ENCODE measurements at regions not wholly inside any gene's neighbourhood (a gene's known extent, or its start where the extent isn't known, plus 50 kb on each side); places are given as distances from the start of the nearest gene placed in this dataset.

DNA sequence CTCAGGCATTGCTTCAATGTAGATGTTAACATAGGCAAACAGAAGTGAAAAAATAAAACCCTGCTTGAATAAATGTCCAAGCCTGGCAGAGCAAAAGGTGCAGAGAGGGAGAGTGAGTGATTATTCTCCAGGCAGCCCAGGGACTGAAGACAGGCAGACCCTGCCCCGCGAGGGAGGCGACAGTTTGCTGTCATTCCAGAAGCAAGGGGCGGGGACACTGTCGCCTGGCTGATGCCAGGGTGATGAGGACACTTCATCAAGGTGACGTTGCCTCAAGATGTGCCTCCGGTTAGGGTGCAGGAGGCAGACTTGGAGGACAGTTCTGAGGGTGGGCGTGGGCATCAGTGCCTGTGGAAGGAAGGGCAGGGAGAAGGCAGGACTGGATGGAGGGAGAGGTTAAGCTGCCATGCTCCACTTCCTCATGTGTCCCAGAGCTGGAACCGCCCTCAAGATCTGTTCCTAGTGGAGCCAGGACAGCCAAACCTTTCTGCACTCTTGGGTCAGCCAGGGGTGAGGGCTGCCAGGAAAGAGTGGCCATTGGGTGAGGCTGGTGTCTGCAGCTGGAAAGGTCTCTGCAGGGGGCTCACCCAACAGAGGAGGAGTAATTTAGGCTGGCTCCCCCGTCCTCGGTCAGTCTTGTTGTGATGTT is 560.5 kb upstream of the MKI67 start:
- no peak overlapping the region for H3K27ac Mint-ChIP-seq

DNA sequence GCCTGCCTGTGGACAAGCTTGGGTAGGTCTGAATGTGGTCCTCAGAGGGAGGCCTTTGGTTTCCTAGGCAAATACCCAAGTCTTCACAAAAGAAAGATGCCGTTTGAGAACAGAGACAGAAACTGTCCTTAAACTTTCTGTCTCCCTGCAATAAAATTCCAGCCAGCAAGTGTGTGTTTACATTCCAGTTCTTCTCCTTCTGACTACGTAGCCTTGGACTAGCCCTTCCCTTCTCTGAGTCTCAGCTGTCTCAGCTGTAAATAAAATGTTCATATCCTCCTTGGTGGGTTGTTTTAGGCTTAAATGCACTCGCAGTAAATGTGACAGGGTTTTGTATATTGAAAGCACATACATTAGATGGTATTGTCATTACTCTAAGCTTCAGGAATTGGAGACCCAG is 561.2 kb upstream of the MKI67 start:
- H3K4me1 Mint-ChIP-seq = no peaks in the 10 kb centered on the region
- H3K9me3 Mint-ChIP-seq = no peaks in the 10 kb centered on the region
- H3K27me3 Mint-ChIP-seq = no peaks in the 10 kb centered on the region
- no peak overlapping the region for H3K27ac Mint-ChIP-seq
- ChIA-PET CTCF (no interaction called here), POLR2A (no interaction called here)
- H3K36me3 Mint-ChIP-seq (ENCODE audit: low read depth) = no peaks in the 10 kb centered on the region
- TF ChIP-seq, protein P1, sequence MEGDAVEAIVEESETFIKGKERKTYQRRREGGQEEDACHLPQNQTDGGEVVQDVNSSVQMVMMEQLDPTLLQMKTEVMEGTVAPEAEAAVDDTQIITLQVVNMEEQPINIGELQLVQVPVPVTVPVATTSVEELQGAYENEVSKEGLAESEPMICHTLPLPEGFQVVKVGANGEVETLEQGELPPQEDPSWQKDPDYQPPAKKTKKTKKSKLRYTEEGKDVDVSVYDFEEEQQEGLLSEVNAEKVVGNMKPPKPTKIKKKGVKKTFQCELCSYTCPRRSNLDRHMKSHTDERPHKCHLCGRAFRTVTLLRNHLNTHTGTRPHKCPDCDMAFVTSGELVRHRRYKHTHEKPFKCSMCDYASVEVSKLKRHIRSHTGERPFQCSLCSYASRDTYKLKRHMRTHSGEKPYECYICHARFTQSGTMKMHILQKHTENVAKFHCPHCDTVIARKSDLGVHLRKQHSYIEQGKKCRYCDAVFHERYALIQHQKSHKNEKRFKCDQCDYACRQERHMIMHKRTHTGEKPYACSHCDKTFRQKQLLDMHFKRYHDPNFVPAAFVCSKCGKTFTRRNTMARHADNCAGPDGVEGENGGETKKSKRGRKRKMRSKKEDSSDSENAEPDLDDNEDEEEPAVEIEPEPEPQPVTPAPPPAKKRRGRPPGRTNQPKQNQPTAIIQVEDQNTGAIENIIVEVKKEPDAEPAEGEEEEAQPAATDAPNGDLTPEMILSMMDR (IDR thresholded peaks at IDR 0.05) = no peak
- no peak overlapping the region for H3K4me3 Mint-ChIP-seq
- ATAC-seq (ENCODE audit: low read depth) = no peak
- no peak for DNase-seq
- intact Hi-C loops (cut with micrococcal nuclease) = no loop called here

More for the DNA sequence above, 560.5 kb upstream of the MKI67 start:
- H3K4me1 Mint-ChIP-seq = no peaks in the 10 kb centered on the region
- POLR2A ChIA-PET = no interaction called here
- H3K9me3 Mint-ChIP-seq = no peaks in the 10 kb centered on the region
- no peak overlapping the region for H3K4me3 Mint-ChIP-seq
- no peaks in the 10 kb centered on the region for H3K27me3 Mint-ChIP-seq
- DNase-seq (no peak), ATAC-seq (ENCODE audit: low read depth) (no peak)
- intact Hi-C loops (cut with micrococcal nuclease) = no loop called here
- TF ChIP-seq, protein P1 (IDR thresholded peaks at IDR 0.05) = no peak
- CTCF ChIA-PET = no interaction called here
- no peaks in the 10 kb centered on the region for H3K36me3 Mint-ChIP-seq (ENCODE audit: low read depth)

DNA sequence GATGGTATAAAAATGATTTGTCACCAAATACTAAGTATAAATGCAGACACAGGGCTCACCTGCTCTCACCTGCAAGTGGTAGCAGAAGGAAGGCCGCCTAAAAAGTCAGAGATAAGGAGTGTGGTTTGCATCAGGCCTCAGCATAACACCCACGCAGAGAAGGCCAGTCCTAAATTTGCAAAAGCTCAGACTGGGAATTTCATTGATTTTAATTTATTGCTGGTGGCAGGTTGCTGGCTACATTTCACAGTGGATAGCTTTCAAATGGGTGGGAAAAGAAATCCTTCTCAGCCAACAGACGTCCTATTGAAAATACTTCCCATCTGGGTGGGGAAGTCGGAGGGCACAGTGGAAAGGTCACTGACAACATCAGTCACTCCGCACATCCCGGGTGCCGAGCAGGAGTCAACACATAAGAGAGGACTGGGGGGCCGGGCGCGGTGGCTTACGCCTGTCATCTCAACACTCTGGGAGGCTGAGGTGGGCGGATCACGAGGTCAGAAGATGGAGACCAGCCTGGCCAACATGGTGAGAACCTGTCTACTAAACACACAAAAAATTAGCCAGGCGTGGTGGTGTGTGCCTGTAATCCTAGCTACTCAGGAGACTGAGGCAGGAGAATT is 561.8 kb upstream of the MKI67 start:
- TF ChIP-seq, protein P1 (IDR thresholded peaks at IDR 0.05) = no peak
- intact Hi-C loops (cut with micrococcal nuclease) = no loop called here
- ATAC-seq (ENCODE audit: low read depth) (no peak), DNase-seq (no peak)
- H3K27me3 Mint-ChIP-seq = no peaks in the 10 kb centered on the region
- H3K27ac Mint-ChIP-seq = no peak overlapping the region
- H3K4me1 Mint-ChIP-seq = no peaks in the 10 kb centered on the region
- no peak overlapping the region for H3K4me3 Mint-ChIP-seq
- no peaks in the 10 kb centered on the region for H3K36me3 Mint-ChIP-seq (ENCODE audit: low read depth)
- H3K9me3 Mint-ChIP-seq = no peaks in the 10 kb centered on the region
- ChIA-PET CTCF (no interaction called here), POLR2A (no interaction called here)

DNA sequence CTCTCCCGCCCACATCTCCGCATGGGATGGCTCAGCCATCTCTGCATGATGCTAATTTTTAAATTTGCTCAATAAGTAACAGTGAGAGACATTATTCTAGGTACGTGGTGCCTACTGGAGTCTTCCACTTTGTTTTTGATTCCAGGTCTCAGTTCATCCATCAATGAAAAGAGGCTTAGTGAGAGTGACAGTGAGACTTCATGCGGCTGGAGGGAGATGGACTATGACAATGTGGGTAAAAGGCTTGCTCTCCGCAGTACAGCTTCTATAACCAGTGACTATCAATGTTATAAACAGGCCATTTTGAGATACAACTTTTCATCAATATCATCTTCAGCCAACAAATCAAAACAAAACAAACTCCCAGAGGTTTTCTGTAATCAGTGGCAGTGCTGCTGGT is 563.4 kb upstream of the MKI67 start:
- Mint-ChIP-seq H3K4me3 (no peak overlapping the region), H3K4me1 (no peaks in the 10 kb centered on the region), H3K27ac (no peak overlapping the region), H3K27me3 (no peaks in the 10 kb centered on the region), H3K9me3 (no peaks in the 10 kb centered on the region), H3K36me3 (ENCODE audit: low read depth) (no peaks in the 10 kb centered on the region)
- ChIA-PET POLR2A (no interaction called here), CTCF (no interaction called here)
- TF ChIP-seq, protein P1 (IDR thresholded peaks at IDR 0.05) = no peak
- intact Hi-C loops (cut with micrococcal nuclease) = no loop called here
- no peak for DNase-seq
- no peak for ATAC-seq (ENCODE audit: low read depth)

DNA sequence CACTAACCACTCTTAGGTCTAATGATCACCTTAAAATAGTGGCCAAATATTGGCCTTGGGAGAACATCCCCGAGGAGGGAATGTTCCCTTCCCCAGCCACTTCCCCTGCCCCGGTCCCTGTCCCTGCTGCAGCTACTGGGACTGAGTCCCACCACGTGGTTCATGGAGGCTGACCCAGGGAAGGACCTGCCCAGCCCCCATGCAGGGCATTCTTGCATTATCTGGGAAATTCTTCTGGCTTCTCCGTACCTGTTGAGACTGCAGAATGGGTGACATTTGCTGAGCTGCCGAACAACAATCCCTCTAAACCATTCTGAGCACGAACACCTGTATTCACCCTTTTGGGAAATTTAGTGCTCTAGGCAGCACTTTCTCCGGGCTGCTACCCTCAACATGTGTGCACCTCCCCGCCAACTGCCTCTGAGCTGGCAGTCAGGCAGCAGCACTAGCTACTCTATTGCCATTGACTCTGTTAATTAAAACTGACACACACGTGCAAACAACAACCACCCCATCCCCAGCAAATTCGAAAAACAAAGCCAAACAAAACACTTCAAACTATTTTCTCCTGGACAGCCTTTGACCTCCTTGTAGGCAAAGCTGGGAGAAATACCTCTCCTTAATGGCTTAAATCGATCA is 567.4 kb upstream of the MKI67 start:
- Mint-ChIP-seq H3K27ac (no peak overlapping the region), H3K4me1 (no peaks in the 10 kb centered on the region), H3K4me3 (no peak overlapping the region), H3K9me3 (no peaks in the 10 kb centered on the region), H3K36me3 (ENCODE audit: low read depth) (no peaks in the 10 kb centered on the region), H3K27me3 (no peaks in the 10 kb centered on the region)
- ATAC-seq (ENCODE audit: low read depth) = no peak
- intact Hi-C loops (cut with micrococcal nuclease) = no loop called here
- DNase-seq = no peak
- TF ChIP-seq, protein P1 (IDR thresholded peaks at IDR 0.05) = no peak
- ChIA-PET POLR2A (no interaction called here), CTCF (no interaction called here)
